ENCODE measurements at regions not wholly inside any gene's neighbourhood (a gene's known extent, or its start where the extent isn't known, plus 50 kb on each side); places are given as distances from the start of the nearest gene placed in this dataset.

- no peak for FAIRE-seq
These were observed 770.3 kb upstream of the ADGRL2 start for GRCh38 chr1:81030441-81030840.

GRCh38 chr1:81029266-81029665 lies 771.5 kb upstream of the ADGRL2 start:
- FAIRE-seq = no peak

GRCh38 chr1:81023187-81023724 lies 777.5 kb upstream of the ADGRL2 start:
- FAIRE-seq = no peak

GRCh38 chr1:81021134-81021533 lies 779.6 kb upstream of the ADGRL2 start:
- FAIRE-seq = no peak

GRCh38 chr1:81020506-81020905 lies 780.2 kb upstream of the ADGRL2 start:
- no peak for FAIRE-seq

GRCh38 chr1:81010126-81010525 lies 790.6 kb upstream of the ADGRL2 start:
- no peak for FAIRE-seq

GRCh38 chr1:81008293-81008692 lies 792.4 kb upstream of the ADGRL2 start:
- no peak for FAIRE-seq

GRCh38 chr1:81007024-81007423 lies 793.7 kb upstream of the ADGRL2 start:
- FAIRE-seq = no peak

- FAIRE-seq = no peak
These were observed 794.2 kb upstream of the ADGRL2 start for GRCh38 chr1:81006502-81006901.

- no peak for FAIRE-seq
These were observed 796.7 kb upstream of the ADGRL2 start for GRCh38 chr1:81004011-81004410.

GRCh38 chr1:80994934-80995333 lies 805.8 kb upstream of the ADGRL2 start:
- FAIRE-seq = no peak

- FAIRE-seq = no peak
These were observed 806.7 kb upstream of the ADGRL2 start for GRCh38 chr1:80994038-80994437.

- no peak for FAIRE-seq
These were observed 807.4 kb upstream of the ADGRL2 start for GRCh38 chr1:80993154-80993980.

- FAIRE-seq = no peak
These were observed 811.3 kb upstream of the ADGRL2 start for GRCh38 chr1:80989455-80989854.

- no peak for FAIRE-seq
These were observed 811.8 kb upstream of the ADGRL2 start for GRCh38 chr1:80988926-80989325.

- FAIRE-seq = no peak
These were observed 812.9 kb upstream of the ADGRL2 start for GRCh38 chr1:80987824-80988223.

GRCh38 chr1:80987106-80987505 lies 813.6 kb upstream of the ADGRL2 start:
- no peak for FAIRE-seq

GRCh38 chr1:80982831-80983230 lies 817.9 kb upstream of the ADGRL2 start:
- no peak for FAIRE-seq

GRCh38 chr1:80973101-80973500 lies 827.6 kb upstream of the ADGRL2 start:
- FAIRE-seq = no peak

GRCh38 chr1:80966266-80966665 lies 834.5 kb upstream of the ADGRL2 start:
- FAIRE-seq = no peak

- FAIRE-seq = no peak
These were observed 838.2 kb upstream of the ADGRL2 start for GRCh38 chr1:80962564-80962963.

GRCh38 chr1:80961464-80962190 lies 839.1 kb upstream of the ADGRL2 start:
- no peak for FAIRE-seq

- FAIRE-seq = no peak
These were observed 867.4 kb upstream of the ADGRL2 start for GRCh38 chr1:80933346-80933745.

- FAIRE-seq = no peak
These were observed 869.6 kb upstream of the ADGRL2 start for GRCh38 chr1:80931178-80931577.

All from G401.6 (cell line).